Thyroid gland (tissue), 4 donors: ENCODE measurements at regions not wholly inside any gene's neighbourhood (a gene's known extent, or its start where the extent isn't known, plus 50 kb on each side); places are given as distances from the start of the nearest gene placed in this dataset.

Experiments used
- DNase-seq, 2 donors: peaks; one replicate each; pipeline ENCODE4 v3.0.0-alpha.2; 2019
- H3K27ac ChIP-seq, 3 donors: fragments of 200-600 bp; sonication (generic); 1 replicate in 2 of 3; 2 replicates in 1 of 3; pipeline ENCODE4 v1.5.1; 2016 to 2019; ENCODE audit warnings: mild to moderate bottlenecking in 1 of 3, moderate library complexity in 1 of 3
- H3K27me3 ChIP-seq: fragments of 200-600 bp; sonication (generic); one replicate; pipeline ENCODE4 v1.5.1; 2019
- H3K36me3 ChIP-seq, 2 donors: fragments of 200-600 bp; sonication (generic); one replicate each; pipeline ENCODE4 v1.5.1; 2016 to 2019
- H3K4me1 ChIP-seq, 2 donors: fragments of 200-600 bp; sonication (generic); one replicate each; pipeline ENCODE4 v1.5.1; 2017 to 2019
- H3K4me3 ChIP-seq, 3 donors: fragments of 200-600 bp; sonication (generic); replicated peaks in 1 of 3; 1 replicate in 2 of 3; 2 replicates in 1 of 3; pipeline ENCODE4 v1.5.1; 2016; ENCODE audit warnings: mild to moderate bottlenecking in 1 of 3
- H3K9me3 ChIP-seq: fragments of 200-600 bp; sonication (generic); one replicate; pipeline ENCODE4 v1.5.1; 2017
- POLR2A ChIP-seq, 2 donors: fragments of 450-650 bp; IDR thresholded peaks; one replicate each; pipeline ENCODE4 v1.6.1; 2017; ENCODE audit warnings: antibody characterized with exemption in 2 of 2, mild to moderate bottlenecking in 2 of 2, moderate library complexity in 1 of 2
- WGBS, 2 donors: methylation state at CpG; one replicate each; pipeline ENCODE4 v1.1.5; 2017; 5-methylcytosine and 5-hydroxymethylcytosine counted together
- intact Hi-C: fragments of 100-400 bp; cut with DNase I; formaldehyde crosslinking; loops from one replicate; pipeline ENCODE4 v1.15.1; 2023
- TF ChIP-seq, protein P1 (sequence below), 6 experiments: fragments of 200-600 bp in 3 of 6; fragments of 450-650 bp in 3 of 6; sonication (generic) in 3 of 6; IDR thresholded peaks; one replicate each; pipeline ENCODE4 v1.5.1; 2016 to 2019; ENCODE audit warnings: antibody characterized with exemption in 6 of 6, mild to moderate bottlenecking in 2 of 6, inconsistent platforms in 1 of 6, moderate library complexity in 1 of 6

DNA sequence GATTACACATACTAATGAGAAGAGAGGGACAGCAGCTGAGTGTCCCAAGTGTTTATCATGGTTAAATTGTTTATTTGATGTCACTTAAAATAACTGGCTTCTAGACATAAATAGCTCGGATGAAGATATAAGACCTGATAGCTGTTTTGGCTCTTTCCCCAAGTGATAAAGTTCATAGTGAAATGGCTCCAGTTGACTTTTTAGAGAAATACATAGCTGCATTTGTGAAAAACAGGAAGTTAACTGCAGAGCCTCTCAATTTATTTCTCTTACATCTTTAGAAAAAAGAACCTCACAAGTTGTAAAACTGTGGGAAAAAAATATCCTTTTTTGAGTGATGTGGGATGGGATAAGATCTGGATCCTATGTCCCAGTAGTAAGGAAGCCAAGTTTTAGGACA, 332.9 kb upstream of the RASGRP1 start:
- Histone ChIP-seq H3K4me1 (no peaks in the 10 kb centered on the region), H3K4me3 (no peak overlapping the region), H3K27ac (no peak overlapping the region), H3K27me3 (no peaks in the 10 kb centered on the region), H3K9me3 (no peaks in the 10 kb centered on the region), H3K36me3 (no peaks in the 10 kb centered on the region)
- DNase-seq: no peak
- WGBS, 2 donors: 50 to 71% methylated on average over 1 of the region's 1 CpG
- TF ChIP-seq, protein P1, sequence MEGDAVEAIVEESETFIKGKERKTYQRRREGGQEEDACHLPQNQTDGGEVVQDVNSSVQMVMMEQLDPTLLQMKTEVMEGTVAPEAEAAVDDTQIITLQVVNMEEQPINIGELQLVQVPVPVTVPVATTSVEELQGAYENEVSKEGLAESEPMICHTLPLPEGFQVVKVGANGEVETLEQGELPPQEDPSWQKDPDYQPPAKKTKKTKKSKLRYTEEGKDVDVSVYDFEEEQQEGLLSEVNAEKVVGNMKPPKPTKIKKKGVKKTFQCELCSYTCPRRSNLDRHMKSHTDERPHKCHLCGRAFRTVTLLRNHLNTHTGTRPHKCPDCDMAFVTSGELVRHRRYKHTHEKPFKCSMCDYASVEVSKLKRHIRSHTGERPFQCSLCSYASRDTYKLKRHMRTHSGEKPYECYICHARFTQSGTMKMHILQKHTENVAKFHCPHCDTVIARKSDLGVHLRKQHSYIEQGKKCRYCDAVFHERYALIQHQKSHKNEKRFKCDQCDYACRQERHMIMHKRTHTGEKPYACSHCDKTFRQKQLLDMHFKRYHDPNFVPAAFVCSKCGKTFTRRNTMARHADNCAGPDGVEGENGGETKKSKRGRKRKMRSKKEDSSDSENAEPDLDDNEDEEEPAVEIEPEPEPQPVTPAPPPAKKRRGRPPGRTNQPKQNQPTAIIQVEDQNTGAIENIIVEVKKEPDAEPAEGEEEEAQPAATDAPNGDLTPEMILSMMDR (IDR thresholded peaks at IDR 0.05): no peak
- TF ChIP-seq POLR2A (IDR thresholded peaks at IDR 0.05): no peak
- intact Hi-C loops: no loop called here

DNA sequence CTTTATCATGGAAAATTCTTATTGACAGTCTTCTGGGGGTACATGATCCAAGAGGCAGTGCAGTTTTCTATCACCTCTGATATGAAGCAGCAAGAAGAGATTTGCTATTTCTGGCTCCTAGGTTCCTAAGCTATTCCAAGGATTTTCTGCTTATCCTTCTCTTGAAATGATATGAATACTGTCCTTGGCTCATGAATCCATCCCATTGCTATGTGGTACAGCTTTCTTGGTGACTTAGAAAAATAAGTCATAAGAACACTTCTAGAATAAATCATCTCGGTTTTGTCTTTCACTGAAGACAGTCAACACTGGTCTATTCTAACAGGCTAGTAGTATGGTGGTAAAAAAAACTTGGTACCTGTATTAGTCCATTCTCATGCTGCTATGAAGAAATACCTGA, 333.6 kb upstream of the RASGRP1 start:
- H3K36me3 ChIP-seq: no peaks in the 10 kb centered on the region
- H3K9me3 ChIP-seq: no peaks in the 10 kb centered on the region
- no peaks in the 10 kb centered on the region for H3K27me3 ChIP-seq
- no peak for DNase-seq
- intact Hi-C loops: no loop called here
- no peaks in the 10 kb centered on the region for H3K4me1 ChIP-seq
- no peak overlapping the region for H3K4me3 ChIP-seq
- 74 to 77% methylated on average over 1 of the region's 1 CpG for WGBS, 2 donors
- H3K27ac ChIP-seq: no peak overlapping the region
- TF ChIP-seq, protein P1 (IDR thresholded peaks at IDR 0.05): no peak
- no peak for TF ChIP-seq POLR2A (IDR thresholded peaks at IDR 0.05)

DNA sequence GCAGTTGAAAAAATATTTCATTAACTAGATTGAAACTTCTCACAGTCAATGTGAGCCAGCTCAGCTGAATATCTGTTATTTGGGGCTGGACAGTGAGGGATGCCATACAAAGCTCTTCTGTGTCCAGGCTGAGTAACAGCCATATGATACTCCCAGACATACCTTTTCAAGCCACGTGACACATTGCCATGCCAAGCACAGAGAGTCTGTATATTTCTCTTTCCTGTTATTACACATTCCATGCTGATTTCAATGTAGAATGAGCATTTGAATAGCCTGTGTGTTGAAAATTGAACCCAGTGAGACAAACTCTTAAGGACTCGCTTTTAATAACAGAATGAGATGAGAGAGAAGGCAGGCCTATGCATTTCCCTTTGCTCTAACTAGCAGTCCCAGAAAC, 334.7 kb upstream of the RASGRP1 start:
- intact Hi-C loops: no loop called here
- H3K4me3 ChIP-seq: no peak overlapping the region
- no peaks in the 10 kb centered on the region for H3K4me1 ChIP-seq
- WGBS, 2 donors: 54% methylated on average over 2 of the region's 2 CpGs
- no peaks in the 10 kb centered on the region for H3K27me3 ChIP-seq
- no peak for DNase-seq
- no peaks in the 10 kb centered on the region for H3K9me3 ChIP-seq
- no peaks in the 10 kb centered on the region for H3K36me3 ChIP-seq
- no peak for TF ChIP-seq POLR2A (IDR thresholded peaks at IDR 0.05)
- TF ChIP-seq, protein P1 (IDR thresholded peaks at IDR 0.05): no peak
- no peak overlapping the region for H3K27ac ChIP-seq

DNA sequence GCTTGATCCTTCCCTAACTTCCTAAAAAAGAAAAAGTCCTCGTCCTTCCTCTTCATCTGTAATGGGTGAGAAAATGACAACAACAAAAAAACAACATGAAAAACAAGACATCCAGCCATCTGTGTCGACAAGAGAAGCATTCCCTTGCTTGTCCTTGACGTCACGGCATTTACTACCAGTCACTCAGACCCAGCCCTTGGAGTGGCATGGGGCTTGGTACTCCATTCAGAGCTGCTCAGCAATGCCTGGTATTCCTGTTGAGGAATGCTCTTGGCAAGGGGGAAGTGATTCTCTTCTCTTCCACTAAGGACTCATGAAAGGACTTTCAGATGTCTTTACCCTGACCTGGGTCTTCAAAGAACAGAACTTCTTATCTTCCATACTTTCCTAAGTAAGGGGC, 339.7 kb upstream of the RASGRP1 start:
- no peak for TF ChIP-seq POLR2A (IDR thresholded peaks at IDR 0.05)
- TF ChIP-seq, protein P1 (IDR thresholded peaks at IDR 0.05): no peak
- intact Hi-C loops: no loop called here
- Histone ChIP-seq H3K27me3 (no peaks in the 10 kb centered on the region), H3K4me3 (no peak overlapping the region), H3K36me3 (no peaks in the 10 kb centered on the region), H3K9me3 (no peaks in the 10 kb centered on the region), H3K27ac (no peak overlapping the region), H3K4me1 (no peaks in the 10 kb centered on the region)
- no peak for DNase-seq
- 56 to 64% methylated on average over 4 of the region's 4 CpGs for WGBS, 2 donors

DNA sequence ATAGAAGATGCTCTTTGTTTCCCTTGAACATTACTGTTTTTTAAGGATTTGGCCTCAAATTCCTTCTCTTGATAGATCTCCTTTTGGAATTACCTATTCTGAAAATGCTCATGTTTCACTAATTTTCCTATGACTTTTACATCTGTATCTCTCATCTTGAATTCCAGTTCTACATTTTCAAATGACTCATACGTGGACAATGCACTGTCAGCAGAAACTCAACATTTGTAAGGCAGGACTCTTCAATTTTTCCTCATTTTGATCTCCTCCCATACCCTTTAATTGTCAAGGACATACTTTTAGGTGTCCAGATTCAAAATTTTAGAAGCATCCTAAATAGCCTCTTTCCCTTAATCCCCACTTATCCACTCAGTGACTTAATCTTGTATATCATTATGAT, 341.0 kb upstream of the RASGRP1 start:
- 69 to 72% methylated on average over 1 of the region's 1 CpG for WGBS, 2 donors
- no peaks in the 10 kb centered on the region for H3K27me3 ChIP-seq
- H3K9me3 ChIP-seq: no peaks in the 10 kb centered on the region
- DNase-seq: no peak
- no peak overlapping the region for H3K4me3 ChIP-seq
- no peaks in the 10 kb centered on the region for H3K4me1 ChIP-seq
- H3K36me3 ChIP-seq: no peaks in the 10 kb centered on the region
- H3K27ac ChIP-seq: no peak overlapping the region
- intact Hi-C loops: no loop called here
- no peak for TF ChIP-seq POLR2A (IDR thresholded peaks at IDR 0.05)
- TF ChIP-seq, protein P1 (IDR thresholded peaks at IDR 0.05): no peak
